ENCODE measurements at regions not wholly inside any gene's neighbourhood (a gene's known extent, or its start where the extent isn't known, plus 50 kb on each side); places are given as distances from the start of the nearest gene placed in this dataset.

DNA sequence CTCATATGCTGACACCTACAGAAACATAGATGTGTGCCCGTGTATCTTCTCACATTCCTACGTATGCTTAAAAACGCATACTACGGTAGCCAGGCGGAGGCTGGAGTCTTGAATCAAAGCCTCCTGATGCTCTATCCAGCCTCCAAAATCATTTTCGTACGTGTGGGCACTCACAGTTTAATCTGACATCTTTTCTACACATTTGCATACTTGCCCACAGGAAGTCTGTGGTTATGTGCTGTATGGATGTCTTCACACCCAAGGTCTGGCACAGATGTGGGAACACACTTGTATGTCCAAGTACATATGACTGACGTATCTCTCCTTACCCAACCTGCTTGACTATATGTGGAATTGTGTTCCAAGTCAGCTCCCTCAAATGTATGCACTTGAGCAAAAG lies 561.8 kb upstream of the CADM1 start:
- TF ChIP-seq TCF7L2 (IDR thresholded peaks at IDR 0.05; ENCODE audit: low read depth, low read length), result no peak
- POLR2A ChIA-PET, result no interaction called here
- DNase-seq (ENCODE audit: low read depth, low spot score) (no peak), ATAC-seq (no peak)
- H3K4me3 ChIP-seq (ENCODE audit: low read depth in 2 of 2, low read length in 2 of 2), result no peak overlapping the region
- H3K4me1 ChIP-seq (ENCODE audit: control insufficient read depth, insufficient read depth, low read length), result no peaks in the 10 kb centered on the region
- H3K27me3 ChIP-seq (ENCODE audit: control insufficient read depth, insufficient read depth, low read length), result peaks cover 2% of the 10 kb centered on the region; the same call in 1 of the 2 replicates
- no TSS peak for BruUV-seq (replicated peaks)
- intact Hi-C loops (cut with micrococcal nuclease; ENCODE audit: unreplicated experiment), result no loop called here
- no peaks in the 10 kb centered on the region for H3K36me3 ChIP-seq (ENCODE audit: control insufficient read depth, insufficient read depth, low read length)
- H3K9me3 ChIP-seq (ENCODE audit: control insufficient read depth, insufficient read depth, low read depth, low read length), result no peaks in the 10 kb centered on the region
- H3K27ac ChIP-seq (ENCODE audit: low read length), result no peak overlapping the region
- in situ Hi-C loops (cut with HindIII; ENCODE audit: low pct_unique_long_range_greater_than_20kb, low sequenced_read_pairs), result no loop called here
- CTCF ChIA-PET, result no interaction called here

DNA sequence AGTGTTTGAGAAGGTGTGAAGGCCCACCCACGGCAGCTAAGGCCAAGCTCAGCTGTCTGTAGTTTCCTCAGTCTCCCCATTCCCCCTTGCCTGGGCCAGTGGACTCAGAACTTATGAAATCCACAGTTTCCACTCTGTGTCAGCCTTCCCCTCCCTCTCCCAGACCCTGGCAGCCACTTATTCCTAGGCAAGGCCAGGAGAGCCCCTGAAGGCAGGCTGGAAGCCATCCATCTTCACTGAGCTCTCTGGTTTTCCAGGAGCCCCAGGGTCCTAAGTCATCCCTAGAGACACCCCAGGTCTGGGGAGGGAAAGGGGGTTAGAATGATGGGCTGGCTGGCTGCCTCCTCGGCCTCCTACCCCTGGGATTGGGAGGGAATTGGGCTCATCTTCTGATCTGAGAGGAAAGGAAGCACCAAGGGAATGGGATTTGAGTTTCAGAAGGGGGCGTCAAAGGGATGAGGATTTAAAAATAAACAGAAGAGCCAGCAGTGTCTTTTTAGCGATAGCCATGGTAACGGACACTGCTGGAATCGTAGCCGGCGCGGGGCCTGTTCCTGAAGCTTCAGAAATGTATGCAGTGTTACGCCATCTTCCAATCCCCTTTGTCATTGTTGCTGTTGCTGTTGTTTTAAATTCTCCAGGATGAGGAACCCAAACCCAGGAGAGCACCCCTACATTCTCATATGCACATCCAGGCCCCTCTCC lies 561.1 kb upstream of the CADM1 start:
- no peaks in the 10 kb centered on the region for H3K36me3 ChIP-seq (ENCODE audit: control insufficient read depth, insufficient read depth, low read length)
- DNase-seq (ENCODE audit: low read depth, low spot score) (no peak), ATAC-seq (no peak)
- CTCF ChIA-PET, result no interaction called here
- no peak for TF ChIP-seq SIN3A (IDR thresholded peaks at IDR 0.05; ENCODE audit: borderline replicate concordance, insufficient read depth, low read depth, low read length)
- TF ChIP-seq, protein P1, sequence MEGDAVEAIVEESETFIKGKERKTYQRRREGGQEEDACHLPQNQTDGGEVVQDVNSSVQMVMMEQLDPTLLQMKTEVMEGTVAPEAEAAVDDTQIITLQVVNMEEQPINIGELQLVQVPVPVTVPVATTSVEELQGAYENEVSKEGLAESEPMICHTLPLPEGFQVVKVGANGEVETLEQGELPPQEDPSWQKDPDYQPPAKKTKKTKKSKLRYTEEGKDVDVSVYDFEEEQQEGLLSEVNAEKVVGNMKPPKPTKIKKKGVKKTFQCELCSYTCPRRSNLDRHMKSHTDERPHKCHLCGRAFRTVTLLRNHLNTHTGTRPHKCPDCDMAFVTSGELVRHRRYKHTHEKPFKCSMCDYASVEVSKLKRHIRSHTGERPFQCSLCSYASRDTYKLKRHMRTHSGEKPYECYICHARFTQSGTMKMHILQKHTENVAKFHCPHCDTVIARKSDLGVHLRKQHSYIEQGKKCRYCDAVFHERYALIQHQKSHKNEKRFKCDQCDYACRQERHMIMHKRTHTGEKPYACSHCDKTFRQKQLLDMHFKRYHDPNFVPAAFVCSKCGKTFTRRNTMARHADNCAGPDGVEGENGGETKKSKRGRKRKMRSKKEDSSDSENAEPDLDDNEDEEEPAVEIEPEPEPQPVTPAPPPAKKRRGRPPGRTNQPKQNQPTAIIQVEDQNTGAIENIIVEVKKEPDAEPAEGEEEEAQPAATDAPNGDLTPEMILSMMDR (IDR thresholded peaks at IDR 0.05), result no peak
- TF ChIP-seq, protein P2, sequence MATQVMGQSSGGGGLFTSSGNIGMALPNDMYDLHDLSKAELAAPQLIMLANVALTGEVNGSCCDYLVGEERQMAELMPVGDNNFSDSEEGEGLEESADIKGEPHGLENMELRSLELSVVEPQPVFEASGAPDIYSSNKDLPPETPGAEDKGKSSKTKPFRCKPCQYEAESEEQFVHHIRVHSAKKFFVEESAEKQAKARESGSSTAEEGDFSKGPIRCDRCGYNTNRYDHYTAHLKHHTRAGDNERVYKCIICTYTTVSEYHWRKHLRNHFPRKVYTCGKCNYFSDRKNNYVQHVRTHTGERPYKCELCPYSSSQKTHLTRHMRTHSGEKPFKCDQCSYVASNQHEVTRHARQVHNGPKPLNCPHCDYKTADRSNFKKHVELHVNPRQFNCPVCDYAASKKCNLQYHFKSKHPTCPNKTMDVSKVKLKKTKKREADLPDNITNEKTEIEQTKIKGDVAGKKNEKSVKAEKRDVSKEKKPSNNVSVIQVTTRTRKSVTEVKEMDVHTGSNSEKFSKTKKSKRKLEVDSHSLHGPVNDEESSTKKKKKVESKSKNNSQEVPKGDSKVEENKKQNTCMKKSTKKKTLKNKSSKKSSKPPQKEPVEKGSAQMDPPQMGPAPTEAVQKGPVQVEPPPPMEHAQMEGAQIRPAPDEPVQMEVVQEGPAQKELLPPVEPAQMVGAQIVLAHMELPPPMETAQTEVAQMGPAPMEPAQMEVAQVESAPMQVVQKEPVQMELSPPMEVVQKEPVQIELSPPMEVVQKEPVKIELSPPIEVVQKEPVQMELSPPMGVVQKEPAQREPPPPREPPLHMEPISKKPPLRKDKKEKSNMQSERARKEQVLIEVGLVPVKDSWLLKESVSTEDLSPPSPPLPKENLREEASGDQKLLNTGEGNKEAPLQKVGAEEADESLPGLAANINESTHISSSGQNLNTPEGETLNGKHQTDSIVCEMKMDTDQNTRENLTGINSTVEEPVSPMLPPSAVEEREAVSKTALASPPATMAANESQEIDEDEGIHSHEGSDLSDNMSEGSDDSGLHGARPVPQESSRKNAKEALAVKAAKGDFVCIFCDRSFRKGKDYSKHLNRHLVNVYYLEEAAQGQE (IDR thresholded peaks at IDR 0.05; ENCODE audit: insufficient read depth in 1 of 2, low read depth in 2 of 2, low read length in 1 of 2), result no peak
- no peak for TF ChIP-seq TCF7L2 (IDR thresholded peaks at IDR 0.05; ENCODE audit: low read depth, low read length)
- no peak for TF ChIP-seq POLR2AphosphoS5 (IDR thresholded peaks at IDR 0.05; ENCODE audit: low read depth, low read length)
- intact Hi-C loops (cut with micrococcal nuclease; ENCODE audit: unreplicated experiment) (no loop called here), in situ Hi-C loops (cut with HindIII; ENCODE audit: low pct_unique_long_range_greater_than_20kb, low sequenced_read_pairs) (no loop called here)
- H3K27ac ChIP-seq (ENCODE audit: low read length), result no peak overlapping the region
- no peaks in the 10 kb centered on the region; the same call in 1 of the 2 replicates for H3K27me3 ChIP-seq (ENCODE audit: control insufficient read depth, insufficient read depth, low read length)
- no peaks in the 10 kb centered on the region for H3K9me3 ChIP-seq (ENCODE audit: control insufficient read depth, insufficient read depth, low read depth, low read length)
- H3K4me3 ChIP-seq (ENCODE audit: low read depth in 2 of 2, low read length in 2 of 2), result no peak overlapping the region
- POLR2A ChIA-PET, result no interaction called here
- no TSS peak for BruUV-seq (replicated peaks)
- no peaks in the 10 kb centered on the region for H3K4me1 ChIP-seq (ENCODE audit: control insufficient read depth, insufficient read depth, low read length)

DNA sequence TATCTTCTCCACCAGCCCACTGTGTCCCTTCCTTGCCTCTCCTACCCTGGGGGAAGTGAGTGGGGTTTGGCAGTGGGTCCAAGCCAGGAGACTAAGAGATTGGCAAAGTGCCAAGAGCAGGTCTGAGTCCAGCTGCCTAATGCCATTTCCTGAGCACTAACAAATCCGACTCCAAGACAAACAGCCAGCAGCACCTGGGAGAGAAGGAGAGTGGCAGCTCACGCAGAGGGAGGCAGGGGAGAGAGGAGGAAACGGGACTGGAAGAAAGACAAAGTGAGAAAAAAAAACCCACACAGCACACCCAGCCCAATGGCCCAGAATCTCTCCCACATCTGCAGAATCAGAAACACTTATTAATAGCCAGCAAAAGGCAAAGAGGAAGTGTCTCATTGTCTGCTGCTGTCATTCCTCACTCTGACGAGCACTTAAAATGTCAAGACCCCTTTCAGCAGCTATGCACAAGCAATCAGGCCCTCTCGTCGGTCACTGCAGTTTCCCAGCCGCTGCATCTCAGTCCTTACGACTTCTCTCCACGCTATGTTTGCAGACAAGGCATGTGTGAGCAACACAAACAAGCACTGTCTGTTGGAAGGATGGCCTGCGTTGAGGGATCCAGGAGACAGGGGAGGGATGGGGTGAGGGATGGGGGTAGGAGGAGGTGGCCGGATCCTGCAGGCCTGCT lies 558.4 kb upstream of the CADM1 start:
- ChIA-PET CTCF (no interaction called here), POLR2A (no interaction called here)
- no peaks in the 10 kb centered on the region for H3K36me3 ChIP-seq (ENCODE audit: control insufficient read depth, insufficient read depth, low read length)
- ATAC-seq (no peak), DNase-seq (ENCODE audit: low read depth, low spot score) (no peak)
- in situ Hi-C loops (cut with HindIII; ENCODE audit: low pct_unique_long_range_greater_than_20kb, low sequenced_read_pairs) (no loop called here), intact Hi-C loops (cut with micrococcal nuclease; ENCODE audit: unreplicated experiment) (no loop called here)
- H3K9me3 ChIP-seq (ENCODE audit: control insufficient read depth, insufficient read depth, low read depth, low read length), result no peaks in the 10 kb centered on the region
- peaks cover 4% of the 10 kb centered on the region; the same call in 1 of the 2 replicates for H3K27me3 ChIP-seq (ENCODE audit: control insufficient read depth, insufficient read depth, low read length)
- H3K4me1 ChIP-seq (ENCODE audit: control insufficient read depth, insufficient read depth, low read length), result no peaks in the 10 kb centered on the region
- H3K4me3 ChIP-seq (ENCODE audit: low read depth in 2 of 2, low read length in 2 of 2), result no peak overlapping the region
- TF ChIP-seq POLR2AphosphoS5 (IDR thresholded peaks at IDR 0.05; ENCODE audit: low read depth, low read length) (no peak), TCF7L2 (IDR thresholded peaks at IDR 0.05; ENCODE audit: low read depth, low read length) (no peak), SIN3A (IDR thresholded peaks at IDR 0.05; ENCODE audit: borderline replicate concordance, insufficient read depth, low read depth, low read length) (no peak)
- TF ChIP-seq, protein P1 (IDR thresholded peaks at IDR 0.05), result no peak
- TF ChIP-seq, protein P2 (IDR thresholded peaks at IDR 0.05; ENCODE audit: insufficient read depth in 1 of 2, low read depth in 2 of 2, low read length in 1 of 2), result no peak
- no peak overlapping the region for H3K27ac ChIP-seq (ENCODE audit: low read length)
- no TSS peak for BruUV-seq (replicated peaks)
